ENCODE measurements at regions not wholly inside any gene's neighbourhood (a gene's known extent, or its start where the extent isn't known, plus 50 kb on each side); places are given as distances from the start of the nearest gene placed in this dataset.
A peak's percentile ranks its signal among the peaks of the same experiment; 100 is the strongest.
"Not testable (repeated sequence)": the region's sequence is repeated elsewhere in the genome, so short reads cannot be mapped to it uniquely, and the experiment has no call there.

GRCh38 chrX:1002611-1003010, 209.8 kb downstream of the CRLF2 start:
- TF ChIP-seq, protein P1, sequence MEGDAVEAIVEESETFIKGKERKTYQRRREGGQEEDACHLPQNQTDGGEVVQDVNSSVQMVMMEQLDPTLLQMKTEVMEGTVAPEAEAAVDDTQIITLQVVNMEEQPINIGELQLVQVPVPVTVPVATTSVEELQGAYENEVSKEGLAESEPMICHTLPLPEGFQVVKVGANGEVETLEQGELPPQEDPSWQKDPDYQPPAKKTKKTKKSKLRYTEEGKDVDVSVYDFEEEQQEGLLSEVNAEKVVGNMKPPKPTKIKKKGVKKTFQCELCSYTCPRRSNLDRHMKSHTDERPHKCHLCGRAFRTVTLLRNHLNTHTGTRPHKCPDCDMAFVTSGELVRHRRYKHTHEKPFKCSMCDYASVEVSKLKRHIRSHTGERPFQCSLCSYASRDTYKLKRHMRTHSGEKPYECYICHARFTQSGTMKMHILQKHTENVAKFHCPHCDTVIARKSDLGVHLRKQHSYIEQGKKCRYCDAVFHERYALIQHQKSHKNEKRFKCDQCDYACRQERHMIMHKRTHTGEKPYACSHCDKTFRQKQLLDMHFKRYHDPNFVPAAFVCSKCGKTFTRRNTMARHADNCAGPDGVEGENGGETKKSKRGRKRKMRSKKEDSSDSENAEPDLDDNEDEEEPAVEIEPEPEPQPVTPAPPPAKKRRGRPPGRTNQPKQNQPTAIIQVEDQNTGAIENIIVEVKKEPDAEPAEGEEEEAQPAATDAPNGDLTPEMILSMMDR (IDR thresholded peaks at IDR 0.05; ENCODE audit: low read depth, low read length, missing control alignments), result no peak
- DNase-seq (ENCODE audit: low read depth), result no peak
- no peak overlapping the region for H3K4me3 ChIP-seq (ENCODE audit: low read depth, low read length)
- in situ Hi-C loops (cut with HindIII; ENCODE audit: low sequenced_read_pairs), result no loop called here

DNA sequence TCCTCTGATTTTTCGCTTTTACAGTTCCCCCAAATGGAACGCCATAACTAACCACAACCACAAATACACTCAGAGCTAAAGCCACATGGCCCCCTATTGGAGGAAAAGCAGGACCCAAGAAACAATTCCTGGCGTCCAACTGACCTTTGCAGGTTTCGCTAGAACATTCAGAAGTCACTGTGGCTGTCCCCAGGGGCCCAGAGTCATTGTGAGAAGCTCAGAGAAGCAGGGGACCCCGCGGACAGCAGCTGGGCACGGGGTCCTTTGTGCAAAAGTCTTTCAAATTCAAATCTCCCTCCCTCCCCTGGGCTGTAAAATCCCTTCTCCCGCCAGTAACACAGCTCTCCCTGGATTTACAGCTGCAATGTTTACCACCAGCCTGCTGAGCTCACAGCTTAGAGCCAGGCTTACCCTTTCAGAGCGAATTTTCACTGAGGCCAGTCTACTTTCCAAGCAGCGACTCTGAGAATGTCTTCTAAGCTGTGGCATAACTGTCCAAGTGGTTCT, 214.8 kb downstream of the CRLF2 start:
- no peak for DNase-seq (ENCODE audit: low read depth)
- in situ Hi-C loops (cut with HindIII; ENCODE audit: low sequenced_read_pairs), result no loop called here
- no peak overlapping the region for H3K4me3 ChIP-seq (ENCODE audit: low read depth, low read length)
- TF ChIP-seq, protein P1 (IDR thresholded peaks at IDR 0.05; ENCODE audit: low read depth, low read length, missing control alignments), result no peak

GRCh38 chrX:994780-995179, 217.7 kb downstream of the CRLF2 start:
- in situ Hi-C loops (cut with HindIII; ENCODE audit: low sequenced_read_pairs), result no loop called here
- H3K4me3 ChIP-seq (ENCODE audit: low read depth, low read length), result no peak overlapping the region
- DNase-seq (ENCODE audit: low read depth), result no peak
- TF ChIP-seq, protein P1 (IDR thresholded peaks at IDR 0.05; ENCODE audit: low read depth, low read length, missing control alignments), result no peak

- H3K4me3 ChIP-seq (ENCODE audit: low read depth, low read length), result peak overlapping the region; percentile 50
- in situ Hi-C loops (cut with HindIII; ENCODE audit: low sequenced_read_pairs), result no loop called here
- DNase-seq (ENCODE audit: low read depth), result peak; percentile 96
Measured at GRCh38 chrX:989959-990510, 222.4 kb downstream of the CRLF2 start.

DNA sequence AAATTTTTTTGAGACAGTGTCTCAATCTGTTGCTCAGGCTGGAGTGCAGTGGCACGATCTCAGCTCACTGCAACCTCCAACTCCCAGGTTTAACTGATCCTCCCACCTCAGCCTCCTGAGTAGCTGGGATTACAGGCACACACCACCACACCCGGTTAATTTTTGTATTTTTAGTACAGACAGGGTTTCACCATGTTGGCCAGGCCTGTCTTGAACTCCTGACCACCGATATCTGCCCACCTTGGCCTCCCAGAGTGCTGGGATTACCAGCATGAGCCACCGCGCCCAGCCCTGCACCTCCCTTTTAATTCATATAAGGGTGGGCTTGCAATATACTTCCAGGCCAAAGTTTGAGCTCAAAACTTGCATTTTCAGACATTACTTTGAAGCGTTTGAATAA, 223.9 kb downstream of the CRLF2 start:
- in situ Hi-C loops (cut with HindIII; ENCODE audit: low sequenced_read_pairs); H3K4me3 ChIP-seq (ENCODE audit: low read depth, low read length); DNase-seq (ENCODE audit: low read depth): not testable (repeated sequence)

More at GRCh38 chrX:989959-990510, 222.4 kb downstream of the CRLF2 start:
- TF ChIP-seq, protein P1 (IDR thresholded peaks at IDR 0.05; ENCODE audit: low read depth, low read length, missing control alignments), result no peak

DNA sequence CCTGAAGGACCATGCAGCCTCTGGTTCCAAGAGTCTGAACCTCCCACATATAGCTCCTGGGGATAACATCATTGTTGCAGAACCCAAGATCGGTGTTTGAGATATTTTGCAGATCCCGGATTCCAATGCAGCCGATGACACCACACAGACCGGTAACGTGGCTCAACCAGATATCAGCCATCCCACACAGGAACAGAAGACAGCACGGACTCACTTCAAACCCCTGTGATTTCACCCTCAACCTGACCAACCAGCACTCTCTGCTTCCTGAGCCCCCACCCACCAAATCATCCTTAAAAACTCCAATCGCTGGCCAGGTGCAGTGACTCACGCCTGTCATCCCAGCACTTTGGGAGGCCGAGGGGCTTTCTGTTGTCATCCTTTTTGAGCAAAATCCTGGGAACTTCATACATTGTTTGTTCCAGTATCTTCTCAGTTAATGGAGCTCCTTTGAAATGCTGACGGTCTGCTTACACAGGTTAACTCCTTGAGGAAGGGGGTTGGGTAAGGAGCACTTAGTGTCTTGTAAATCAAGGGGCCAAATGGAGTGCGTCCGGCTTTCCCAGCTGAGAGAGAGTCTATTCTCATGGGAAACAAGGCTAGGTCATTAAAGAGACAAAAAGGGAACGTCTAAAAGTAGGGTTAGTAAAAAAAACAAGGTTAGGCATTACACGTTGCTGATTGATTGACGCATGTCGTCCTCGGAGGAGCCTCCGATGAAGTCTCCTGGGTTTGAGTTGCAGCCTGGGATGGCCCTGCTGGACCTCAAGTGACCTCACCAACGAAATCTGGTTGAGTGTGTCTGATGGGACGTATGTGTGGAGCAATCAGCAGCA, 230.4 kb downstream of the CRLF2 start:
- no peak overlapping the region for H3K4me3 ChIP-seq (ENCODE audit: low read depth, low read length)
- in situ Hi-C loops (cut with HindIII; ENCODE audit: low sequenced_read_pairs), result no loop called here
- TF ChIP-seq, protein P1 (IDR thresholded peaks at IDR 0.05; ENCODE audit: low read depth, low read length, missing control alignments), result no peak
- no peak for DNase-seq (ENCODE audit: low read depth)

Measured in astrocyte of the cerebellum (primary cell).